Stimulated activated effector memory CD8-positive, alpha-beta T cell treated with anti-CD3 and anti-CD28 coated beads, Interleukin-12 subunit alpha, Interleukin-12 subunit beta, amount 100 ng/mL, for 72 hours (primary cell): ENCODE measurements at regions not wholly inside any gene's neighbourhood (a gene's known extent, or its start where the extent isn't known, plus 50 kb on each side); places are given as distances from the start of the nearest gene placed in this dataset.
"Not testable (repeated sequence)": the region's sequence is repeated elsewhere in the genome, so short reads cannot be mapped to it uniquely, and the experiment has no call there.

Source experiments
- ATAC-seq: fragments of 150-1000 bp; cut with Tn5 transposase; 2 replicates; pipeline ENCODE4 v1.10.0; 2021
- DNase-seq, 2 donors: peaks; one replicate each; pipeline ENCODE4 v3.0.0; 2021 to 2022; ENCODE audit warnings: low spot score in 2 of 2
- H3K27ac Mint-ChIP-seq: one replicate; pipeline ENCODE4 v1.8.0; 2022; ENCODE audit warnings: mild to moderate bottlenecking, mixed read lengths
- H3K36me3 Mint-ChIP-seq: one replicate; pipeline ENCODE4 v1.8.0; 2022; ENCODE audit warnings: mild to moderate bottlenecking, mixed read lengths
- H3K4me1 Mint-ChIP-seq: one replicate; pipeline ENCODE4 v1.8.0; 2022; ENCODE audit warnings: mixed read lengths
- H3K4me3 Mint-ChIP-seq: one replicate; pipeline ENCODE4 v1.8.0; 2022; ENCODE audit warnings: mild to moderate bottlenecking, mixed read lengths
- H3K9me3 Mint-ChIP-seq: one replicate; pipeline ENCODE4 v1.8.0; 2022; ENCODE audit warnings: mixed read lengths

DNA sequence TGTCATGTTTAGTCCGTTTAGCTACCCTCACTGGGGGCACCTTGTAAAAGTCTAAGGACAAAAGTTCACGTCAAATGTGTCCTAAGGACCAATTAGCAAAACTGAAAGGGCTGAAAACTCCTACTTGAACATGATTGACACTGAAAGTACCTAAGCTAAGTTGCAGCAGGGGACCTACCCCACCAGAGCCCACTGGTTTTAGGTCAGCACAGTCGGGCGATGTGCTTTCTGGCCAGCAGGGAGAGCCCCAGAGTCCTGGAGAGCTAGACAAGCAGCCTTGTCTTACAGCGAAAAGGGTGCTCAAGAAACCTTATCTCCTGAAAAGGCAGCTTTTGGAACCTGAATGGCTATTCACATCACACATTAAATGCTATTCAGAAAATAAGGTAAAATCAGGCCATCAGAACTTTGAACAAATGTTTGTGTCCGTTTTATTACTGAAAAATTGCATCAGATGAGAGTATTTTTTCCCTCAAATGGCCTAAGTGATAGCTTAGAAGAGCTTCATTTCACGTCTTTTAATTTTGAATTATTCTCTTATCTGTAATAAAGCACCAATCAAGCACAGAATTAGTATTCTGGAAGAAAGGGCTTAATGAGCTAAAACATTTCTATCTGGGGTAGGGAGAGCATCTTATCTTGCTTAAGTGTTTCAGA lies 52.2 kb upstream of the MKI67 start:
- Mint-ChIP-seq H3K9me3 (peaks cover 10% of the 10 kb centered on the region), H3K4me3 (no peak overlapping the region), H3K36me3 (no peaks in the 10 kb centered on the region), H3K4me1 (peaks cover 22% of the 10 kb centered on the region), H3K27ac (no peak overlapping the region)
- DNase-seq (peak; percentile 39 to 76), ATAC-seq (peak; percentile 84)

DNA sequence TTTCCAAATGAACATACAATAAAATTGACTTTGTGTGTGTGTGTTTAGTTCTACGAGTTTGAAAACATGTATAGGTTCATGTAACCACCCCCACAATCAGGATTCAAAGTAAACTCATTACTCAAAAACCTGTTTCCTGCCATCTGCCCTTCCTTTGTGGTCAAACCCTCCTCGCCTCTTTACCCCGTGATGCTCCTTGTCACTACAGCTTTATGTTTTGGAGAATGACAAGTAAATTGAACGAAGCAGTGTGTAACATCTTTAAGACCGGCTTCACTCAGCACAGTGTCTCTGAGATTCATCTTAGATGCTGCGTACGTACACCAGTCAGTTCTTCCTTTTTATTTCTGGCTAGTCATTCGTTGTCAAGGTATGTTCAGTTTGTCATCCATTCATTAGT lies 54.6 kb upstream of the MKI67 start:
- H3K36me3 Mint-ChIP-seq, result no peaks in the 10 kb centered on the region
- ATAC-seq (peak; percentile 98), DNase-seq (peak; percentile 13 to 60)
- H3K4me1 Mint-ChIP-seq, result peaks cover 28% of the 10 kb centered on the region
- H3K27ac Mint-ChIP-seq, result peak overlapping the region; percentile 55
- peaks cover 6% of the 10 kb centered on the region for H3K9me3 Mint-ChIP-seq
- H3K4me3 Mint-ChIP-seq, result peak overlapping the region; percentile 53

DNA sequence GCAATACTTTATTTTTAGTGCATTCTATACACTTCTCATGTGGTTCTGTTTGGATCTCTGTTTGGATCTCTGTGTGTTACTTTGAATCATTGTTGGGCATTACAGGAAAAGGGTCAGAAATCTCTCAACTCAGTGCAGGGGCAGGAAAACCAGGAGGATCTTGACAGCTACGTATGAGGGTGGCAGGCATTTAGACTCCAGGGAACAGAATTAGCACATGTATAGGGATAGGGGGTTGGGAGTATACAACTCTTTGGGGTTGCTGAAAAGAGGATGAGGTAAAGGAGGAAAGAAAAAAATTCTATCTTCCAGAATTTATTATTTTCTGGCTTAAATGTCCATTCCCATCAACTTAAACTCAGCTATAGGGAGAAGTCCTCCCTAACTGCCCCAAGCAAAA lies 59.4 kb upstream of the MKI67 start:
- ATAC-seq (no peak), DNase-seq (no peak)
- no peak overlapping the region for H3K4me3 Mint-ChIP-seq
- no peaks in the 10 kb centered on the region for H3K36me3 Mint-ChIP-seq
- H3K27ac Mint-ChIP-seq, result no peak overlapping the region
- H3K4me1 Mint-ChIP-seq, result peaks cover 43% of the 10 kb centered on the region
- H3K9me3 Mint-ChIP-seq, result peaks cover 6% of the 10 kb centered on the region

DNA sequence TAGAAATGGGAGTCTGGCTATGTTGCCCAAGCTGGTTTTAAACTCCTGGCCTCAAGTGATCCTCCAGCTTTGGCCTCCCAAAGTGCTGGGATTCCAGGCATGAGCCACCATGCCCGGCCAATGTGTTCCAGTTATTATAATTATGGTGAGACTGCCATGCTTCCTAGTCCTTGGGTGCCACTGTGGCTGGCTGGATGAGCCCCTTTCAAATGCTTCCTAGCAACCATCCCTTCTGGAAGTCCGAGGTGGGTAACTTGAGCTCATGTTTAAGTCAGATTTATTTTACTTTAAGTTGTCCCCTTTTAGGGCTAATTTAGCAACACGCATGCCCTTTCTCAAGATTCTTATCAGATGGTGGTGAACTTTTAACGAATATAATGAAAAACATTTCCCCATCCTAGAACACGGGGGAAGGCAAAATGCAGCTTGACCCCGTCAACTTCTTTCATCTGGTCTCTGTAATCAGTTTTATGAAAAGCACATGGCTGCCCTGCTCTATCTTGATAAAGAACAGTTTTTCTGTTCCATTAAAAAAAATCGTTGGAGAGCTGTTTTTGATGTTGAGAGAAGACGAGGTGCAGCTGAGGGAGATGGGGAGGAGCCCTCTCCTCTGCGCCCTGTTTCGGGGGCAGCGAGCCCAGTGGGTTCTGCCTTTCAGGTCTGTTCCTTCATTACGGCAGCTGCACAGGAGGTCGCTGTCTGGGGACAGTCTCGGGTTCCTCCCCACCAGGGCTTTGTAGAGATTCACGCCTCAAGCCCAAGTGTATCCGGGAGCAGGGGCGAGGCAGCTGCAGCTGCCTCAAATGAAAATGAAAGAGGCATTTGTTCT lies 61.0 kb upstream of the MKI67 start:
- ATAC-seq (peak; percentile 88), DNase-seq (peak in 1 of 2 donors; percentile 68)
- Mint-ChIP-seq H3K4me3 (peak overlapping the region; percentile 78), H3K4me1 (peaks cover 31% of the 10 kb centered on the region), H3K36me3 (no peaks in the 10 kb centered on the region), H3K9me3 (peaks cover 6% of the 10 kb centered on the region), H3K27ac (peak overlapping the region; percentile 93)

DNA sequence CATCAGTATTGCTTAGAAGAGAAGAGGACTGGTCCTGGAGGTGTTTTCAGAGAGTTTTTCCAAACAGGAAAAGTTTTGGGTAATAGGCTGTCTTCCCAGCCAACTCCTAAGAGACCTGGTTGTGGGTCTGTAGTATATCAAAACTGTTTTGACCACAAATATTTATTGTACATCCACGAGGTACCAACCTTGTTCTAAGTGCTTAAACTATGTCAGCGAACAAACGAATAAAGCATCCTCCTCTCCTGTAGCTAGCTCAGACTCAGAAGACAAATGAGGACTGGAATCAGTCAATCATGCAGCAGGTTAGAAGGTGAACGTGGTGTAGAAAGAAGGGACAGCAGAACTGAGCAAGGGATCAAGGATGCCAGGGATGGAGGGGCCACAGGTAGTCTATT lies 61.6 kb upstream of the MKI67 start:
- Mint-ChIP-seq H3K4me3 (peak overlapping the region; percentile 78), H3K36me3 (no peaks in the 10 kb centered on the region), H3K9me3 (peaks cover 6% of the 10 kb centered on the region), H3K4me1 (peaks cover 34% of the 10 kb centered on the region), H3K27ac (peak overlapping the region; percentile 93)
- no peak for DNase-seq
- ATAC-seq, result peak; percentile 53

DNA sequence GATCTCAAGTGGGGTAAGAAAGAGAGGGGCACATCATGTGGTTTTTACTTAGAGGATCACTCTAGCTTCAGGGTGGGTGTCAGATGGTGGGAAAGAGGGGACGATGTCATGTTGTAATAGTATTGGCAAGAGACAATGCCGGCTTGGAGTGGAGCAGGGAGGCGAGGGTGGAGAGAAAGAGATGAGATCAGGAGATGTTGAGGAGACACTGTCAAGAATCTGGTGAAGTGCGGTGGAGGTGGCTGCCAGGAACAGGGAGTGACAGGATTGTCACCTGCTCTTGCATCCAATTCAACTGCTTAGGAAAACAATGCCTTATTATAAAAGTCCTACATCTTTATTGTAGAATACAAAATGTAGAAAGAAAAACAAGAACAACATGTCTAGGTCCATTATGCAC lies 63.0 kb upstream of the MKI67 start:
- peaks cover 26% of the 10 kb centered on the region for H3K4me1 Mint-ChIP-seq

DNA sequence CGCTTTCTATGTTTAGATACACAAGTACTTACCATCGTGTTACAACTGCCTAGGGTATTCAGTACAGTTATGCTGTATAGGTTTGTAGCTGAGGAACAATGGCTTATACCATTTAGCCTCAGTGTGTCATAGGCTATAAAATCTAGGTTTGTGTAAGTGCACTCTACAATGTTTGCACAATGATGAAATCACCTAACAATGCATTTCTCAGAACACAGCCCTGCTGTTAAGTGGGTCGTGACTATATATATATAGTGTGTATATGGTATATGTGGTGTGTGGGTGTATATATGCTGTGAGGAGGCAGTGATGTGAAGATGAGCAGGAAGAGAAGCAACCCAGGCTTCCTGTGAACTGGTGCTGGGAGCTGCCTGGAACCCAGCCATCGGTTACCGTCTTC lies 65.6 kb upstream of the MKI67 start:
- Mint-ChIP-seq H3K9me3 (no peaks in the 10 kb centered on the region), H3K4me3 (no peak overlapping the region), H3K36me3 (no peaks in the 10 kb centered on the region), H3K27ac (no peak overlapping the region), H3K4me1 (peaks cover 26% of the 10 kb centered on the region)
- ATAC-seq, result peak; percentile 30
- DNase-seq, result no peak

More for the DNA sequence above, 63.0 kb upstream of the MKI67 start:
- no peak overlapping the region for H3K27ac Mint-ChIP-seq
- DNase-seq, result no peak
- ATAC-seq, result no peak
- H3K4me3 Mint-ChIP-seq, result no peak overlapping the region
- H3K36me3 Mint-ChIP-seq, result no peaks in the 10 kb centered on the region
- no peaks in the 10 kb centered on the region for H3K9me3 Mint-ChIP-seq

DNA sequence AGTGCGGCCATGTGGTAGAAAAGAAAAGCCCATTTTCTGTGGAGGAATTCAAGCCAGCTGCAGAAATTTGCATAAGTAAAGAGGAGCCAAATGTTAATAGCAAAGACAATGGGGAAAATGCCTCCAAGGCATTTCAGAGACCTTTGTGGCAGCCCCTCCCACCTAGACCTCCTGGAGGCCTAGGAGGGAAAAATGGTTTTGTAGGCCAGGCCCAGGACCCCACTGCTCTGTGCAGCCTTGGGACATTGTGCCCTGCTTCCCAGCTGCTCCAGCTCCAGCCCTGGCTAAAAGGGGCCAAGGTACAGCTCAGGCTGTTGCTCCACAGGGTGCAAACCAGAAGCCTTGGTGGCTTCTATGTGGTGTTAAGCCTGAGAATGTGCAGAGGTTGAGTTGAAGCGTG lies 75.6 kb upstream of the MKI67 start:
- not testable (repeated sequence) for ATAC-seq, H3K36me3 Mint-ChIP-seq, H3K27ac Mint-ChIP-seq, H3K4me3 Mint-ChIP-seq, H3K4me1 Mint-ChIP-seq
- H3K9me3 Mint-ChIP-seq, result peaks cover 12% of the 10 kb centered on the region
- peak in 1 of 2 donors; percentile 8 for DNase-seq

DNA sequence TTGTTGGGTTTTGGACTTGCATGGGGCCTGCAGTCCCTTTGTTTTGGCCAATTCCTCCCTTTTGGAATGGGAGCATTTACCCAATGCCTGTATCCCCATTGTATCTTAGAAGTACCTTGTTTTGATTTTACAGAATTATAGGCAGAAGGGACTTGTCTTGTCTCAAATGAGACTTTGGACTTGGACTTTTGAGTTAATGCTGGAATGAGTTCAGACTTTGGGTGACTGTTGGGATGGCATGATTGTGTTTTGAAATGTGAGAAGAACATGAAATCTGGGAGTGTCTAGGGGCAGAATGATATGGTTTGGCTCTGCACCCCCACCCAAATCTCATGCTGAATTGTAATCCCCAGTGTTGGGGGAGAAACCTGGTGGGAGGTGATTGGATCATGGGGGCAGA lies 76.8 kb upstream of the MKI67 start:
- no peaks in the 10 kb centered on the region for H3K36me3 Mint-ChIP-seq
- DNase-seq (no peak), ATAC-seq (no peak)
- peaks cover 12% of the 10 kb centered on the region for H3K9me3 Mint-ChIP-seq
- no peaks in the 10 kb centered on the region for H3K4me1 Mint-ChIP-seq
- H3K27ac Mint-ChIP-seq, result no peak overlapping the region
- no peak overlapping the region for H3K4me3 Mint-ChIP-seq

DNA sequence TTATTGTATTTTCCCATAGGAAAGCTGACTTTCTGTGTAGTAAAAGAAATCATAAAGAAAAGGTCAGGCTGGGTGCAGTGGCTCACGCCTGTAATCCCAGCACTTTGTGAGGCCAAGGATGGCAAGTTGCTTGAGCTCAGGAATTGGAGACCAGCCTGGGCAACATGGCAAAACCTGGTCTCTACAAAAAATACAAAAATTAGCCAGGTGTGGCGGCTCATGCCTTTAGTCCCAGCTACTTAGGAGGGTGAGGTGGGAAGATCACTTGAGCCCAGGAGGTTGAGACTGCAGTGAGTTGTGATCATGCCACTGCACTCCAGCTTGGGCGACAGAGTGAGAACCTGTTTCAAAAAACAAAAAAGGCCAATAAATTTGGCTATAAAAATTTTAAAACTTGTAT lies 79.4 kb upstream of the MKI67 start:
- not testable (repeated sequence) for H3K27ac Mint-ChIP-seq, H3K4me3 Mint-ChIP-seq, H3K4me1 Mint-ChIP-seq, DNase-seq, ATAC-seq, H3K36me3 Mint-ChIP-seq
- H3K9me3 Mint-ChIP-seq, result peaks cover 12% of the 10 kb centered on the region

DNA sequence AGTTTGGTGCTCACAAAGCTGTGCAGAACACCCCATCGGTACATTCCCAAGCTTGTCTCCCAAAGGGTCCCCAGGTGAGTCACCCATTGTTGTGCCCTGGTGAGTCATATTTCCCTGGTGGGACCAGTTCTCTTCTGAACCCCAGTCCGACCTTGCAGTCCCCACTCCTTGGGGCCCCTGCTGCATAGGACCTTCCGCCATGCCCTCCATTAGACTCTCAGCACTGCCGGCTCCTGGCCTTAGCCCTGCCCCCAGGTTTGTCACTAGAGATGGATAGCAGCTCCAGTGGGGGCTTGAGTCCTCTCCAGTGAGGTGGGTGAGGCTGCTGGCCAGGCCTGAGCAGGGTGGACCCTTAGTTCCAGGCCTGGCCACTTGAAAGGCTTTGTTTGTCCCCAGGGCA lies 80.5 kb upstream of the MKI67 start:
- Mint-ChIP-seq H3K9me3 (peaks cover 5% of the 10 kb centered on the region), H3K4me1 (peaks cover 7% of the 10 kb centered on the region), H3K4me3 (no peak overlapping the region), H3K27ac (peak overlapping the region; percentile 60), H3K36me3 (peaks cover 5% of the 10 kb centered on the region)
- ATAC-seq (no peak), DNase-seq (no peak)

DNA sequence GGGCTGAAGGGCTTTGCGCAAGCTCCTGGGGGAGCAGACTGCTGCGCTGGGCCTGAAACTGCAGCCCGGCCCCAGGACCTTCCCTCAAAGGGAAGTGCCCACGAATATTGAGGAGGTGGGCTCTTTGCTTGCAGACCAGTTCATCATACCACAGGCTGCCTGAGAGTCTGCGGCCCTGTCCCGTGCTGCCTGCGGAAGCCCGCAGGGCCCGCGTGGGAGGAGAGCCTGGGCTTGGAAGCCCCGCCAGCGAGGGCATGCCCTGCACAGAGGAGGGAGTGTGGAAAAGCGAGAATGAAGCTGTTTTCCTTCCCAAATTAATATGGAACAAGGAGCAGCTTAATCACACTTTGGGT lies 83.6 kb upstream of the MKI67 start:
- peak overlapping the region; percentile 65 for H3K4me3 Mint-ChIP-seq
- H3K9me3 Mint-ChIP-seq, result no peaks in the 10 kb centered on the region
- ATAC-seq (peak; percentile 1), DNase-seq (no peak)
- H3K4me1 Mint-ChIP-seq, result peaks cover 17% of the 10 kb centered on the region
- H3K36me3 Mint-ChIP-seq, result peaks cover 9% of the 10 kb centered on the region
- H3K27ac Mint-ChIP-seq, result no peak overlapping the region

DNA sequence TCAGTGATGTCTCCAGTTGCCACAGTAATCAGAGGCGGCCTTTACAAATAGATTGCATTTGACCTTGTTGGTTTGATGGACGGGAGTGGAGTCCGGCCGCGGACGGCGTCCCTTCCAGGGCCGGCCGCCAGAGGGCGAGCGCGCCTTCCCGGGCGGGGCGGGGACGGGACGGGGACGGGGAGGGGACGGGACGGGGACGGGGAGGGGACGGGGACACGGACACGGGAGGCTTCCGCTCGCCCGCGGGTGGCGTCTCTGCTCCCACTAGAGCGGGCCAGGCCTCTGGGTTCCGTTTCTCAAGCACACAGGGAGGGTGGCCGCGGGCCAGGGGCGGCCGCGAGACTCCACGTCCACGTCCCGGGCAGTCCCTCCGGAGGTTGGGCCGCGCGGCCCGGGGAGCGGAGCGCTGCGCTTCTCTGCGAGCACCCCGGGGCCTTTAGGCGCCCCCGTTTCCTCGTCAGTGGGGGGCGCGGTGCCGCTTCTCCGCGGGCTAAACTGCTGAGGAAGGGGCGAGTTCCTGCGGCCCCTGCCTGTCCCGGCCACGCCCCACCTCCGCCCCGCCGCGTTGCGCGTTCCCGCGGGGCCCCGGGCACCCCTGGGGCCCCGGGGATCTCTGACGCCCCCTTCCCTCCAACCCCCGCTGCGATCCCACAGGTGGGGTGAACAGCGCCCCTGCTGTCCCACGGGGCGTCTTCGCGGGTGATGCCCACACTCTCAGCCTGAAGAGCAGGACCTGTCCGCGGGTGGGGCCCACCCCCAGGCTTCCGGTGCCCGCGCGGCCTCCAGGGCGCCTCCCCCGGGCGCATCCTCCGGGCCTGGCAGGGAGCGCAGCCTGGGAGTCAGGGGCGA lies 84.2 kb upstream of the MKI67 start:
- Mint-ChIP-seq H3K4me3 (peak overlapping the region; percentile 65), H3K4me1 (peaks cover 17% of the 10 kb centered on the region), H3K9me3 (no peaks in the 10 kb centered on the region), H3K36me3 (peaks cover 9% of the 10 kb centered on the region), H3K27ac (no peak overlapping the region)
- DNase-seq, result peak; percentile 88 to 90
- ATAC-seq, result peak; percentile 78

DNA sequence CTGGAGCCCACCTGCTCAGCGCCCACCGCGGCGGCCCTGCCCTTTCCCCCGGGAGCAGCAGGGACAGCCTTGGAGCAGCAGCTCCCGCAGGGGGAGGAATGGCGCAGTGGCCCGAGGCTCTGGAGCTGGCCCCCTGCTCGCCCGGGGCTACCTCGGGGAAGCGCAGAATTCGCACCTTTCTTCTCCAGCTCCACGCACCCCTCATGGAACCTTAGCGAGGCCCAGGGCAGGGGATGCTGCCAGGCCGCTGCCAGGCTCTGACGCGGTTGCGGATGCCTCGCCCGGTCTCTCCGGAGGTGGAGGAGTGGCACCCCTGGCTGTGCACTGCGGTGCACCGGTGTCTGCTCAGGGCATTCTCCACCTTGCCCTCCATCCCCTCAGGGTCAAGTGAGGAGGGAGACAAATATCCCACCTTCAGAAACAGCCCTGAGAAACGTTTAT lies 84.9 kb upstream of the MKI67 start:
- no peak for DNase-seq
- peaks cover 17% of the 10 kb centered on the region for H3K4me1 Mint-ChIP-seq
- H3K9me3 Mint-ChIP-seq, result no peaks in the 10 kb centered on the region
- no peak overlapping the region for H3K27ac Mint-ChIP-seq
- peak overlapping the region; percentile 65 for H3K4me3 Mint-ChIP-seq
- peaks cover 9% of the 10 kb centered on the region for H3K36me3 Mint-ChIP-seq
- no peak for ATAC-seq

DNA sequence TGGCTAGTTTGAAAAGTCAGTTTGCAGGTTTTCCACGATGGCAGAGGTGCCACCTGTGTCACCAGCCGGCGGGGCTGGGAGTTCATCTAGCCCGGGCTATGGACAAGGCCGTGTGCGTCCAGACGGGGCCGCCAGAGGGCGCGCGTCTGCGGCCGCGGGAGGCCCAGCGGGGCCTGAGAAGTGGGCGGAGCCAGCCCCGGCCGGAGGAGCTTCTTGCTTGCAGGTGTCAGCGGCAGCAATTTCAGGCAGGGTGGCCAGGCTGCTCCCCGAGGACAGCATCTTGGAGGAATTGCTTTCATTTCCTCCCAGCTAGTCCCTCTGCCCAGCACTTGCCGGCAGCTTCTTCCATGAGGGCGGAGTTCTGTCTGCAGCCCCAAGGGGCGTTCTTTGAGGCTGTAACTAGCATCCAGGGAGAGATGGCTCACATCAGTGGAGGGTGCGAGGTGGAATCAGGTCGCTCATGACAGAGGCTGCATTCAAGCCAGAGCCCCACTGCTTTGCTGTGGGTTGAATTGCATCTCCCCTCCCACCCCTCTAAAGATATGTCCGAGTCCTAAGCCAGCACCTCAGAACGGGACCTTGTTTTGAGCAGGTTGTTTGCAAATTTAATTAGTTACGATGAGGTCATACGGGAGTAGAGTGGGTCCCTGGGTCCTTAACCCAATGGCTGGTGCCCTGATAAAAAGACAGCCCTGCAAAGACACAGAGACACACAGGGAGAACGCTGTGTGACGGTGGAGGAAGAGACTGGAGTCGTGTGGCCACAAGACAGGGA lies 85.9 kb upstream of the MKI67 start:
- DNase-seq, result peak; percentile 89 to 92
- Mint-ChIP-seq H3K4me3 (peak overlapping the region; percentile 65), H3K27ac (peak overlapping the region; percentile 48), H3K36me3 (peaks cover 9% of the 10 kb centered on the region), H3K4me1 (peaks cover 20% of the 10 kb centered on the region), H3K9me3 (no peaks in the 10 kb centered on the region)
- peak; percentile 78 for ATAC-seq
